H54 (cell line): ENCODE measurements at regions not wholly inside any gene's neighbourhood (a gene's known extent, or its start where the extent isn't known, plus 50 kb on each side); places are given as distances from the start of the nearest gene placed in this dataset.
"Not testable (repeated sequence)": the region's sequence is repeated elsewhere in the genome, so short reads cannot be mapped to it uniquely, and the experiment has no call there.

Experiments
- DNase-seq: peaks from one replicate; pipeline ENCODE4 v3.0.0; 2011; ENCODE audit warnings: low spot score, mixed read lengths; ENCODE audit not compliant: insufficient read length
- FAIRE-seq: peaks from 3 replicates; lab custom pipeline; 2011; peaks lifted over from hg19 to GRCh38; lab: Jason Lieb, UNC
- POLR2A ChIP-seq: IDR thresholded peaks from 2 replicates; pipeline ENCODE4 v1.6.1; 2011; ENCODE audit warnings: low read depth, mild to moderate bottlenecking, low read length

- TF ChIP-seq POLR2A = no peak
Measured at GRCh38 chr6:164095056-164095455, 680.5 kb downstream of the QKI start.

GRCh38 chr6:164087870-164088269 lies 673.4 kb downstream of the QKI start:
- no peak for TF ChIP-seq POLR2A
- no peak for FAIRE-seq
- DNase-seq = no peak

More at GRCh38 chr6:164095056-164095455, 680.5 kb downstream of the QKI start:
- FAIRE-seq (no peak), DNase-seq (no peak)

DNA sequence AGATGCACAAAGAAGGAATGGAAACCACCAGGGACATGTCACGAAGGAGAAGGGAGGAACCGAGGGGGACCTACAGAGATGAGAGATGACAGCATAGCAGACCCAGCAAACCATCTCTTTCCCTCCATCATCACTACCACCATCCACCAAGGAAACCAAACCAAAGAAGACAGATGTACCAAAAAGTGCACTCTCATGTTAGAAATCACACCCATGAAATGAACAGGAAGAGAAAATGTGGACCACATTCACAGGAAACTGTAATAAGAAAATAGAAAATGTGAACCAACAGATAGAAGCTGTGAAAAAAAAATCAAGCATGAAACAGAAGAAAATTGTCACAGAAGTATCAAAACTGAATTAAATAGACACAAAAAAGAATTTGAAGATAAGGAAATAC lies 672.7 kb downstream of the QKI start:
- TF ChIP-seq POLR2A = no peak
- FAIRE-seq = no peak
- no peak for DNase-seq

DNA sequence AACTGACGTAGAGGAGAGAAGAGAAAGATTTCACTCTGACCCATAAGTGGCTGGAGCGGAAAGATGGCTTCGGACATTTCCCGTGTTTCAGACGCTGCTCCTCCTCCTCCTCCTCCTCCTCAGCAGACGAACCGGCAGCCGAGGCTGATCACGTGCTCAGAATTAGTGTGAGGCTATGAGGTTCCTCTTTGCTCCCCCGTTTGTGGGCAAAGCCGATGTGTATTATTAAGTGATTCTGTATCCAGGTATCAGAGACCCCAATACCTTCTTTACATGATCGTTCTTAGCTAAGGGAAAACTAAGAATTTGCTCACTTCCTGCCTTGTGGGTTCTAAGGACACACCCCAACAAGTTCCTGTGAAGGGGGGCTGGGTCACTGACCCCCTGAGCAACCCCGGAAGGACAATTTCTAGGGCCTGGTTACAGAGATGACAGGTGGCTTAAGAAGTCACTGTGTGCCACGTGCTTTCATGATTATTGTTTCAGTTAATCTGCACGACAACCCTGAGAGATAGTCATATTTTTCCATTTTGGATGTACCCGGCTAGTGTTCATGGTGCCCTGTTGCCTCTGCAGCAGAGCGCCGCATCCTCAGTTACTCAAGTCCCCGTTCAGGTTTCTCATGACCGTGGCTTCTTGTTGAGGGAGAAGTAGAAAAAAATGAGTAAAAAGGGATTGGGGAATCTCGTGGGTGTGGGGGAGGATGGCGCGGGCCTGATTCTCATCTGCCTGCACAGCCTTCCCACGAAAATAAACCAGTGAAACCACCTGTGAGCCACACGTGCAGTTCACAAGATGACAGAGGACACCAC lies 671.8 kb downstream of the QKI start:
- DNase-seq (no peak), FAIRE-seq (no peak)
- TF ChIP-seq POLR2A = no peak

DNA sequence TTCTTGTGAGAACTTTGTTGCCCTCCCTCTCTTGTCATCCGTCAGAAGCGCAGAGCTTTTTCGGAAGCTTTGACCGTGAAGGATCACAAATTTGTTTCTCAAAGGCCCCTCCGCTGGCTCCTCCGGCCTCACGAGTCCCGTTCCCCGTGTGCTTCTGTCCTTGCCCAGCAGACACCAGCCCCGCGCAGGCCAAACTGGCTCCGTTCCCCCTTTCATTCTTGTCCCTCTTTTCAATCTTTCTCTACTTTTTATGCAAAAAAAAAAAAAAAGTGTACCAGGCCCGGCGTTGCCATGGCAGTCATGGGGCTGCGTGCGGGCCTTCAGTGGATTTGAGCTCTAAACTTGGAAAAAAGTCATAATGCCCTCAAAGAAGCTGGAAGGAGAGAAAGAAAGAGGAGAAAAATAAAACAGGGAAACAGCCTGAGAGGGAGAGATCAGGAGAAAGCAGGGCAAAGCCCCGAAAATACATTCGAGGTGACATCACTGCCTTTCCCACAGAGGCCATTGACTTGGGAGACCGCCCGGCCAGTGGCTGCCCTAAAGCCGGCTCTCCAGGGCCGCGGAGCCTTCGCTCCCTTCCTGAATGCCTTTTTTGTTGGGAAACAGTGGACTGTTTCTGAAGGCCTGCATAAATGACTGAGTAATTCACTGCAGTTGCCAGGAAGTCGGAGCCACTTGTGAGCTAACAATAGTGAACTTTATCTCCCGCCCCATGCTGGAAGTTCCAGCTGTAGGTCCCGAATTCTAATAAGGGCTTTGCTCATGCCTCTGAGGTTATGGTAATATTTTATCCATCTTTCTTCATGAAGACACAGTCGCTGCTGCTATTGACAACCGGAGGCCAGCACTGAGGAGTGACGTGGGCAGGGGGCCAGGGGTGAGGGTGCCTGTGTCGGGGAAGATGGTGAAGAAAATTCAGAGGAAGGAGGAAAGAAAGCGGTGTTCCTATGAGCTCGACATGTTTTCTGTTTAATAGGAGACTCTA lies 670.9 kb downstream of the QKI start:
- TF ChIP-seq POLR2A = no peak
- no peak for DNase-seq
- FAIRE-seq = no peak

- no peak for TF ChIP-seq POLR2A
- DNase-seq = no peak
- FAIRE-seq = no peak
Measured at GRCh38 chr6:164079275-164079600, 664.7 kb downstream of the QKI start.

DNA sequence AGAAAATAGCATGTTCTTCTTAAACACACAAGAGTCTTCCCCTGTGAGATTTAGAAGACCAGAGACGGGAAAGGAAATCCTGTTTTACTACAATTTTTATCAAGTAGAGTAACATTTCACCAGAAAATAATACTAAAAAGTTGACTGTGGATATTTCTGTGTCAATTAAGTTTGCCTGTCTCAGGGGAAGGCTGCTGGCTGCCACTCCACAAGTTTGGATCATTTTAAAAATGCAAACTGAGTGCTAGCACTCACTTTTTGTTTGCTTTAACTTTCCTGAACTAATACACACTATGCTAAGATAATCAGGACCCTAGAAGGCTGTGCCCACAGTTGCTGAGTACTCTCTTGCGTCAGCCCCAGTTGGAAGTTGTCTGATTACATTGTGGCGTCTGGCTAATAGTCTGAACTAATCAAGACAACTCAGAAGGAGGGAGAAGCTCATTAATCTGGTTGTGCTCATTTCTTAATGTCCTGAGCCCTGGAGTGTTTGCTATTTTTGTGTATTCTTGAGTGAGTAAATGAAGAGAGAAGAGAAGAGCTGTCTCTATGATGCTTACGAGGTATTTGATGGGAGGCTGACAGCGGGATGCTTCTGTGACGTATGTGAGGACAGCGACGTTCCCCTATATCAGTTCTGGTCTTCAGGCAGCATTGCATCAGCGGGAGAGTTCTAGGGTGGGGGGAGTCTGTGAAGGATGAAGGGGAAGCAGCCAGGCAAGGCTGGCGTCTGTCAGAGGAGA lies 664.2 kb downstream of the QKI start:
- TF ChIP-seq POLR2A = no peak
- DNase-seq (no peak), FAIRE-seq (no peak)

- not testable (repeated sequence) for FAIRE-seq, DNase-seq
Measured at GRCh38 chr6:164076818-164077532, 662.5 kb downstream of the QKI start.

GRCh38 chr6:164075981-164076615 lies 661.6 kb downstream of the QKI start:
- DNase-seq (no peak), FAIRE-seq (no peak)
- no peak for TF ChIP-seq POLR2A

- DNase-seq (no peak), FAIRE-seq (no peak)
- TF ChIP-seq POLR2A = no peak
Measured at GRCh38 chr6:164072240-164072666, 657.7 kb downstream of the QKI start.

DNA sequence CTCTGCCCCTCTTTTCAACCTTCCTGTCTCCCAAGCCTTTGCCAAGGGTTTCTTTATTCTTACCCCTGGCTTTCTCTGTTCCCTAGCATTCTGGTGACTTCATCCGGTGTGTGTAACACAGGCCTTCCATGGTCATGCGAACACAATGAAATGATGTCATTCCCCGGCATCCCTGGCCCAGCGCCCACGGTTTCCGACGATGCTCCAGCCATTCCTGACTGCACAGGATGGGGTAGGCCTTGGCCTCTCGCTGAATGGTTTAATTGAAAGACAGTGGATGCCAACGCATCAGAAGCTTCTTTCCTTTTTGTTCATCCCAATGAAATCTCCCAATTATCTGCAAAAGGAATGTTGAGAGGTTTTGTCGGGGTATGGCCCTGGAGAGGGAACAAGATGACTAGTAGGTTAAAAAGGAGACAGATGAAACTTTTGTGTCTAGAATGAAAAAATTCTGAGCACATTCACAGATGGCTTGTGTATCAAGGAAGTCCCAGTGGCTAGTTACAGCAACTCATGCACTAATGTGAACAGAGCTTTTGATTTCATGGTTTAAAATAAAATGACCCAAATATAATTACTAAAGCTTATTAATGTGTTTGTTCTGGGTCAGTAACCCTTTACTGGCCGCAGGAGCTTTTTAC lies 655.0 kb downstream of the QKI start:
- DNase-seq (no peak), FAIRE-seq (no peak)
- no peak for TF ChIP-seq POLR2A

- DNase-seq (no peak), FAIRE-seq (no peak)
- no peak for TF ChIP-seq POLR2A
Measured at GRCh38 chr6:164068527-164068926, 654.0 kb downstream of the QKI start.

DNA sequence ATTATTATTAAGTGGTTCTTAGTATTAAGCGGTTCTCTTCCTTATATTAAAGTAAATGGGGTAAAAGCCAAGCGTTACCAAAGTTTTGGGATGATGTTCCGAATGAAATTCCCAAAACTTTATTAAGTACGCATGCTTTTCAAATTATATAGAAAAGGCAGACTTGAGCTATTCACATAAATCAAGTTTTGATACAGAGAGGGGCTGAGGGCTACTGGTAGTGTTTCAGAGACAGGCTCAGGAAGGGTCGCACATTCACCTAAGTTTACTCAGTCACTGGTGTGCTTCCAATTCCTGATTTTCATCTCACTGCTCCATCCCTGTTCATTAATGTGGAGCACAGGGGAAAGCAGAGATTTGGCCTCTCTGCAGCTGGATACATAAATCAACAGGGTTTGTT lies 652.2 kb downstream of the QKI start:
- FAIRE-seq (no peak), DNase-seq (no peak)
- TF ChIP-seq POLR2A = no peak
